ENCODE measurements at regions not wholly inside any gene's neighbourhood (a gene's known extent, or its start where the extent isn't known, plus 50 kb on each side); places are given as distances from the start of the nearest gene placed in this dataset.

DNA sequence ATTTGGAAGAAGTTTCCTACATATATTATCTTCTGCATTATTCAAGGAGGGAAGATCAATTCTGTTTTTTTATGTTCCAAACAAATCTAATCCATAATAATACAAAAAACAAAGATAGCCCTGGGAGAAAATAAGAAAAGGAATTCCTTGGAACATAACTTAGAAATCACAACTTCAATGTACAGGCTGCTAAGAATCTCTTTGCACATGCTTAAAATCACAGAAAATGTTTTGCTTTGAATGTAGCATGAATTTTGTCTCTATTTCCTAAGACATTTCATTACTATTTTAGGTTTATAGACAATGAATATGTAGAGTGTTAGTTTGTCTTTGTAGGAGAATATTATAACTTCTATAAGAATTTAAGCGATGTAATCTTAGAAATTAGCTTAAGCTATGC, 700.1 kb downstream of the RNF144B start:
- H3K36me3 ChIP-seq (ENCODE audit: control insufficient read depth, insufficient read depth, low read length) = no peaks in the 10 kb centered on the region
- no peaks in the 10 kb centered on the region for H4K20me1 ChIP-seq (replicated peaks; ENCODE audit: control insufficient read depth, insufficient read depth, low read length)
- DNase-seq (ENCODE audit: extremely low read depth in 1 of 4, low spot score in 3 of 4) = no peak
- in situ Hi-C loops (cut with MboI) = no loop called here
- H3K79me2 ChIP-seq (ENCODE audit: control insufficient read depth, insufficient read depth, low read length) = no peaks in the 10 kb centered on the region
- no peak overlapping the region for H3K27ac ChIP-seq (ENCODE audit: extremely low read depth, low read depth, low read length)
- H3K27me3 ChIP-seq (ENCODE audit: control insufficient read depth in 2 of 2, insufficient read depth in 2 of 2, low read length in 2 of 2) = no peaks in the 10 kb centered on the region
- ATAC-seq = no peak
- no peaks in the 10 kb centered on the region for H3K9me1 ChIP-seq (ENCODE audit: control insufficient read depth, insufficient read depth, low read length)
- POLR2A ChIA-PET = no interaction called here
- CTCF ChIA-PET (ENCODE audit: low intra/inter-chr PET ratio) = no interaction called here
- intact Hi-C loops (cut with micrococcal nuclease) = no loop called here
- H3K4me2 ChIP-seq (ENCODE audit: insufficient read depth, low read length) = no peak overlapping the region
- no peaks in the 10 kb centered on the region for H3K4me1 ChIP-seq (replicated peaks in 1 of 2; ENCODE audit: control insufficient read depth in 2 of 2, insufficient read depth in 2 of 2, low read length in 2 of 2)
- H3K4me3 ChIP-seq = no peak overlapping the region
- no peak overlapping the region for H2AFZ ChIP-seq (ENCODE audit: low read depth, low read length)
- no TSS peak for BruUV-seq (replicated peaks)
- TF ChIP-seq ETV6 (IDR thresholded peaks at IDR 0.05; ENCODE audit: borderline replicate concordance in 1 of 2, low read depth in 2 of 2, low read length in 1 of 2) (no peak), ETV6 (CRISPR knock-in tag; IDR thresholded peaks at IDR 0.05; ENCODE audit: borderline replicate concordance) (no peak), ZKSCAN1 (IDR thresholded peaks at IDR 0.05; ENCODE audit: low read depth, low read length) (no peak), XRCC4 (IDR thresholded peaks at IDR 0.05; ENCODE audit: extremely low read depth, insufficient read depth, insufficient read length) (no peak)
- FAIRE-seq = no peak
- no peak overlapping the region for H3K9ac ChIP-seq (ENCODE audit: insufficient read depth in 1 of 2, low read depth in 2 of 2, low read length in 2 of 2)
- WGBS (ENCODE audit: insufficient coverage, low coverage, missing lambda C conversion rate) = 0% methylated on average over 1 of the region's 1 CpG
- no peaks in the 10 kb centered on the region for H3K9me3 ChIP-seq (replicated peaks; ENCODE audit: control insufficient read depth, insufficient read depth, low read depth, low read length)

DNA sequence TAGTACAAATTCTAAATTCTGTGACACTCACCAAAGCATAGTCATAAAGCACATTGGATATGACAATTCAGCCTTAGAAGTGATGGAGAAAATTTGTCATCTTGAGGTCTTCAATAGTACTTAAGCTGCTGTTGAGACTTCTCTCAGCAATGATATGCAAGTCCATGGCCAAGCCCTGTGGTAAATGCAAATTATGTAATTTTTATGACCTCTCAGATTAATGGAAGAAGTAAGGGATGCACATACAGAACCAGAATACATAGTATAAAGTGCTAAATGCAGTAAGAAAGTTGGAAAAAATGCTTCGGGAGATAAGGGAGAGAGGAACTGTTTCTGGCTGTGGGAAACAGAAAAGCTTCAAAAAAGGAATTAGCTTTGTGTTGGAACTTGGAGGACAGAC, 700.7 kb downstream of the RNF144B start:
- FAIRE-seq = no peak
- Histone ChIP-seq H3K9ac (ENCODE audit: insufficient read depth in 1 of 2, low read depth in 2 of 2, low read length in 2 of 2) (no peak overlapping the region), H3K4me2 (ENCODE audit: insufficient read depth, low read length) (no peak overlapping the region), H3K27ac (ENCODE audit: extremely low read depth, low read depth, low read length) (no peak overlapping the region), H3K4me3 (no peak overlapping the region), H3K9me1 (ENCODE audit: control insufficient read depth, insufficient read depth, low read length) (no peaks in the 10 kb centered on the region), H3K4me1 (replicated peaks in 1 of 2; ENCODE audit: control insufficient read depth in 2 of 2, insufficient read depth in 2 of 2, low read length in 2 of 2) (no peaks in the 10 kb centered on the region), H3K79me2 (ENCODE audit: control insufficient read depth, insufficient read depth, low read length) (no peaks in the 10 kb centered on the region), H3K36me3 (ENCODE audit: control insufficient read depth, insufficient read depth, low read length) (no peaks in the 10 kb centered on the region), H3K9me3 (replicated peaks; ENCODE audit: control insufficient read depth, insufficient read depth, low read depth, low read length) (no peaks in the 10 kb centered on the region), H3K27me3 (ENCODE audit: control insufficient read depth in 2 of 2, insufficient read depth in 2 of 2, low read length in 2 of 2) (no peaks in the 10 kb centered on the region), H4K20me1 (replicated peaks; ENCODE audit: control insufficient read depth, insufficient read depth, low read length) (no peaks in the 10 kb centered on the region), H2AFZ (ENCODE audit: low read depth, low read length) (no peak overlapping the region)
- intact Hi-C loops (cut with micrococcal nuclease) = no loop called here
- in situ Hi-C loops (cut with MboI) = no loop called here
- DNase-seq (ENCODE audit: extremely low read depth in 1 of 4, low spot score in 3 of 4) = no peak
- TF ChIP-seq SMARCA5 (IDR thresholded peaks at IDR 0.05) (no peak), ARID1B (IDR thresholded peaks at IDR 0.05) (no peak), PHTF2 (CRISPR knock-in tag; IDR thresholded peaks at IDR 0.05) (no peak), GATA2 (CRISPR knock-in tag; IDR thresholded peaks at IDR 0.05) (no peak), RFX7 (CRISPR knock-in tag; IDR thresholded peaks at IDR 0.05) (no peak), THRAP3 (IDR thresholded peaks at IDR 0.05; ENCODE audit: borderline replicate concordance) (no peak), BHLHE40 (IDR thresholded peaks at IDR 0.05; ENCODE audit: low read length) (no peak)
- TF ChIP-seq, protein P1, sequence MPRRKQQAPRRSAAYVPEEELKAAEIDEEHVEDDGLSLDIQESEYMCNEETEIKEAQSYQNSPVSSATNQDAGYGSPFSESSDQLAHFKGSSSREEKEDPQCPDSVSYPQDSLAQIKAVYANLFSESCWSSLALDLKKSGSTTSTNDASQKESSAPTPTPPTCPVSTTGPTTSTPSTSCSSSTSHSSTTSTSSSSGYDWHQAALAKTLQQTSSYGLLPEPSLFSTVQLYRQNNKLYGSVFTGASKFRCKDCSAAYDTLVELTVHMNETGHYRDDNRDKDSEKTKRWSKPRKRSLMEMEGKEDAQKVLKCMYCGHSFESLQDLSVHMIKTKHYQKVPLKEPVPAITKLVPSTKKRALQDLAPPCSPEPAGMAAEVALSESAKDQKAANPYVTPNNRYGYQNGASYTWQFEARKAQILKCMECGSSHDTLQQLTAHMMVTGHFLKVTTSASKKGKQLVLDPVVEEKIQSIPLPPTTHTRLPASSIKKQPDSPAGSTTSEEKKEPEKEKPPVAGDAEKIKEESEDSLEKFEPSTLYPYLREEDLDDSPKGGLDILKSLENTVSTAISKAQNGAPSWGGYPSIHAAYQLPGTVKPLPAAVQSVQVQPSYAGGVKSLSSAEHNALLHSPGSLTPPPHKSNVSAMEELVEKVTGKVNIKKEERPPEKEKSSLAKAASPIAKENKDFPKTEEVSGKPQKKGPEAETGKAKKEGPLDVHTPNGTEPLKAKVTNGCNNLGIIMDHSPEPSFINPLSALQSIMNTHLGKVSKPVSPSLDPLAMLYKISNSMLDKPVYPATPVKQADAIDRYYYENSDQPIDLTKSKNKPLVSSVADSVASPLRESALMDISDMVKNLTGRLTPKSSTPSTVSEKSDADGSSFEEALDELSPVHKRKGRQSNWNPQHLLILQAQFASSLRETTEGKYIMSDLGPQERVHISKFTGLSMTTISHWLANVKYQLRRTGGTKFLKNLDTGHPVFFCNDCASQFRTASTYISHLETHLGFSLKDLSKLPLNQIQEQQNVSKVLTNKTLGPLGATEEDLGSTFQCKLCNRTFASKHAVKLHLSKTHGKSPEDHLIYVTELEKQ (CRISPR knock-in tag; IDR thresholded peaks at IDR 0.05) = no peak
- TF ChIP-seq, protein P2, sequence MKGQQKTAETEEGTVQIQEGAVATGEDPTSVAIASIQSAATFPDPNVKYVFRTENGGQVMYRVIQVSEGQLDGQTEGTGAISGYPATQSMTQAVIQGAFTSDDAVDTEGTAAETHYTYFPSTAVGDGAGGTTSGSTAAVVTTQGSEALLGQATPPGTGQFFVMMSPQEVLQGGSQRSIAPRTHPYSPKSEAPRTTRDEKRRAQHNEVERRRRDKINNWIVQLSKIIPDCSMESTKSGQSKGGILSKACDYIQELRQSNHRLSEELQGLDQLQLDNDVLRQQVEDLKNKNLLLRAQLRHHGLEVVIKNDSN (CRISPR knock-in tag; IDR thresholded peaks at IDR 0.05) = no peak
- ChIA-PET POLR2A (no interaction called here), CTCF (ENCODE audit: low intra/inter-chr PET ratio) (no interaction called here)
- no TSS peak for BruUV-seq (replicated peaks)
- 5% methylated on average over 1 of the region's 1 CpG for WGBS (ENCODE audit: insufficient coverage, low coverage, missing lambda C conversion rate)
- ATAC-seq = no peak
